ENCODE measurements at regions not wholly inside any gene's neighbourhood (a gene's known extent, or its start where the extent isn't known, plus 50 kb on each side); places are given as distances from the start of the nearest gene placed in this dataset.

DNA sequence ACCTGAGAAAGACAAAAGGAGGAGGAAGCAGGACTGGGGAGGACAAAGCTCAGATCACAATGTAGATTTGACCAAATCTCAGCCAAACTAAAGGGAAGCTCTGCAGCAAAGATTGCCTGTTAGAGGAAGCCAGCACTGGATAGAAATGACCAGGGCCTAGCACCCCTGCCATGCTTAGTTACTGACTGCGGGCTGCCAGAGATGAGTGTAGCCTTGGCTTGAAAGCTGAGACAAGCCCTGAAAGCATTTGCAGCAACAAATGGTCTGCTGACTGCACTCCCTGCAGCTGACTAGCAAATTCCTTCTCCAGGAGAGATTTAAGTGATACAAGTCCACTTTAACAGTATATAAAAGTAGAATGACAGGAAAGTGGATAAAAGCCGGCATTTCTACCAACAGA lies 140.9 kb upstream of the CRIM1 start (continued):
- TF ChIP-seq, protein P1, sequence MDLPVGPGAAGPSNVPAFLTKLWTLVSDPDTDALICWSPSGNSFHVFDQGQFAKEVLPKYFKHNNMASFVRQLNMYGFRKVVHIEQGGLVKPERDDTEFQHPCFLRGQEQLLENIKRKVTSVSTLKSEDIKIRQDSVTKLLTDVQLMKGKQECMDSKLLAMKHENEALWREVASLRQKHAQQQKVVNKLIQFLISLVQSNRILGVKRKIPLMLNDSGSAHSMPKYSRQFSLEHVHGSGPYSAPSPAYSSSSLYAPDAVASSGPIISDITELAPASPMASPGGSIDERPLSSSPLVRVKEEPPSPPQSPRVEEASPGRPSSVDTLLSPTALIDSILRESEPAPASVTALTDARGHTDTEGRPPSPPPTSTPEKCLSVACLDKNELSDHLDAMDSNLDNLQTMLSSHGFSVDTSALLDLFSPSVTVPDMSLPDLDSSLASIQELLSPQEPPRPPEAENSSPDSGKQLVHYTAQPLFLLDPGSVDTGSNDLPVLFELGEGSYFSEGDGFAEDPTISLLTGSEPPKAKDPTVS (IDR thresholded peaks at IDR 0.05; ENCODE audit: low read depth, low read length): no peak

DNA sequence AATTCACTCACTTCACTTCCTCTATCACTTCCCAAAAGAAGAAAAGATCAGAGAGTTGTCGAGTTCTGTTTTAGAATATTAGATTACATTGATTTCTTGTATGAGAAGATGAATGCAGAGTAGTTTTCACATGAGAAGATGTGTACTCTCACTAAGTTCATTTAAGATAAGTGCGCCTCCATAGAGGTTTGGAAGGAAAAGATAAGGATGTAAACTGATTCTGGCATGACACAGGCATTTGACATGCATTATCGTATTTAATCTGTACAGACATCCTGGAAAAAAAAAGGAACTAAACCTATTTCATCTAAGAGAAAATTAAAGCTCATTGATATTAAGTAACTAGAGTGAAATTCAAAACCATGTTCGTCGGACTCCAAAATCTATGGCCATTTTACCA lies 152.2 kb upstream of the CRIM1 start:
- H3K4me1 ChIP-seq (ENCODE audit: control insufficient read depth, insufficient read depth, low read length): no peaks in the 10 kb centered on the region
- H3K9ac ChIP-seq (ENCODE audit: control insufficient read depth, insufficient read depth, low read length): no peak overlapping the region
- FAIRE-seq (no peak), DNase-seq (ENCODE audit: low read depth, low spot score) (no peak), ATAC-seq (no peak)
- POLR2A ChIA-PET: no interaction called here
- in situ Hi-C loops (cut with MboI): no loop called here
- H2AFZ ChIP-seq (ENCODE audit: control insufficient read depth, low read depth, low read length): no peak overlapping the region
- no TSS peak for BruUV-seq (replicated peaks)
- RAD21 ChIA-PET (ENCODE audit: unreplicated experiment): no interaction called here
- WGBS (ENCODE audit: insufficient coverage, insufficient replicate concordance, low lambda C conversion rate, missing lambda C conversion rate): 18% methylated on average over 5 of the region's 5 CpGs
- no peaks in the 10 kb centered on the region for H4K20me1 ChIP-seq (ENCODE audit: control insufficient read depth, insufficient read depth)
- no peaks in the 10 kb centered on the region for H3K79me2 ChIP-seq (ENCODE audit: control insufficient read depth, insufficient read depth, low read length)
- no peaks in the 10 kb centered on the region for H3K9me3 ChIP-seq (replicated peaks; ENCODE audit: control insufficient read depth, insufficient read depth, low read length)
- no peak overlapping the region for H3K4me2 ChIP-seq (ENCODE audit: control insufficient read depth, insufficient read depth)
- CTCF ChIA-PET: no interaction called here
- H3K27ac ChIP-seq (ENCODE audit: control insufficient read depth, insufficient read depth): no peak overlapping the region
- SMC1A ChIA-PET (ENCODE audit: uncharacterized antibody, unreplicated experiment): no interaction called here
- TF ChIP-seq ATF7 (IDR thresholded peaks at IDR 0.05; ENCODE audit: low read depth) (no peak), RB1 (IDR thresholded peaks at IDR 0.05; ENCODE audit: borderline replicate concordance) (no peak), MYC (IDR thresholded peaks at IDR 0.05; ENCODE audit: insufficient read depth, insufficient read length, insufficient replicate concordance, low read length, severe bottlenecking) (no peak), TAF1 (IDR thresholded peaks at IDR 0.05; ENCODE audit: borderline replicate concordance, low read depth, low read length) (no peak), POLR2A (IDR thresholded peaks at IDR 0.05; ENCODE audit: low read depth, low read length) (no peak), CREM (IDR thresholded peaks at IDR 0.05; ENCODE audit: low read depth) (no peak), ZNF24 (IDR thresholded peaks at IDR 0.05) (no peak), MEF2B (IDR thresholded peaks at IDR 0.05; ENCODE audit: partially characterized antibody, poor library complexity, severe bottlenecking) (no peak), SPI1 (IDR thresholded peaks at IDR 0.05; ENCODE audit: borderline replicate concordance, insufficient read depth, low read depth, low read length) (no peak)
- TF ChIP-seq, protein P2, sequence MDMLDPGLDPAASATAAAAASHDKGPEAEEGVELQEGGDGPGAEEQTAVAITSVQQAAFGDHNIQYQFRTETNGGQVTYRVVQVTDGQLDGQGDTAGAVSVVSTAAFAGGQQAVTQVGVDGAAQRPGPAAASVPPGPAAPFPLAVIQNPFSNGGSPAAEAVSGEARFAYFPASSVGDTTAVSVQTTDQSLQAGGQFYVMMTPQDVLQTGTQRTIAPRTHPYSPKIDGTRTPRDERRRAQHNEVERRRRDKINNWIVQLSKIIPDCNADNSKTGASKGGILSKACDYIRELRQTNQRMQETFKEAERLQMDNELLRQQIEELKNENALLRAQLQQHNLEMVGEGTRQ (IDR thresholded peaks at IDR 0.05; ENCODE audit: borderline replicate concordance, low read depth, low read length): no peak
- TF ChIP-seq, protein P3, sequence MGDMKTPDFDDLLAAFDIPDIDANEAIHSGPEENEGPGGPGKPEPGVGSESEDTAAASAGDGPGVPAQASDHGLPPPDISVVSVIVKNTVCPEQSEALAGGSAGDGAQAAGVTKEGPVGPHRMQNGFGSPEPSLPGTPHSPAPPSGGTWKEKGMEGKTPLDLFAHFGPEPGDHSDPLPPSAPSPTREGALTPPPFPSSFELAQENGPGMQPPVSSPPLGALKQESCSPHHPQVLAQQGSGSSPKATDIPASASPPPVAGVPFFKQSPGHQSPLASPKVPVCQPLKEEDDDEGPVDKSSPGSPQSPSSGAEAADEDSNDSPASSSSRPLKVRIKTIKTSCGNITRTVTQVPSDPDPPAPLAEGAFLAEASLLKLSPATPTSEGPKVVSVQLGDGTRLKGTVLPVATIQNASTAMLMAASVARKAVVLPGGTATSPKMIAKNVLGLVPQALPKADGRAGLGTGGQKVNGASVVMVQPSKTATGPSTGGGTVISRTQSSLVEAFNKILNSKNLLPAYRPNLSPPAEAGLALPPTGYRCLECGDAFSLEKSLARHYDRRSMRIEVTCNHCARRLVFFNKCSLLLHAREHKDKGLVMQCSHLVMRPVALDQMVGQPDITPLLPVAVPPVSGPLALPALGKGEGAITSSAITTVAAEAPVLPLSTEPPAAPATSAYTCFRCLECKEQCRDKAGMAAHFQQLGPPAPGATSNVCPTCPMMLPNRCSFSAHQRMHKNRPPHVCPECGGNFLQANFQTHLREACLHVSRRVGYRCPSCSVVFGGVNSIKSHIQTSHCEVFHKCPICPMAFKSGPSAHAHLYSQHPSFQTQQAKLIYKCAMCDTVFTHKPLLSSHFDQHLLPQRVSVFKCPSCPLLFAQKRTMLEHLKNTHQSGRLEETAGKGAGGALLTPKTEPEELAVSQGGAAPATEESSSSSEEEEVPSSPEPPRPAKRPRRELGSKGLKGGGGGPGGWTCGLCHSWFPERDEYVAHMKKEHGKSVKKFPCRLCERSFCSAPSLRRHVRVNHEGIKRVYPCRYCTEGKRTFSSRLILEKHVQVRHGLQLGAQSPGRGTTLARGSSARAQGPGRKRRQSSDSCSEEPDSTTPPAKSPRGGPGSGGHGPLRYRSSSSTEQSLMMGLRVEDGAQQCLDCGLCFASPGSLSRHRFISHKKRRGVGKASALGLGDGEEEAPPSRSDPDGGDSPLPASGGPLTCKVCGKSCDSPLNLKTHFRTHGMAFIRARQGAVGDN (IDR thresholded peaks at IDR 0.05): no peak
- H3K27me3 ChIP-seq (replicated peaks in 1 of 2; ENCODE audit: control insufficient read depth in 2 of 2, insufficient read depth in 2 of 2, low read length in 1 of 2): no peaks in the 10 kb centered on the region
- intact Hi-C loops (cut with micrococcal nuclease; ENCODE audit: unreplicated experiment): no loop called here
- no peaks in the 10 kb centered on the region for H3K36me3 ChIP-seq (ENCODE audit: control insufficient read depth in 2 of 2, insufficient read depth in 2 of 2, low read length in 1 of 2)
- H3K4me3 ChIP-seq: no peak overlapping the region

Data from GM12878 (cell line).